ENCODE measurements at regions not wholly inside any gene's neighbourhood (a gene's known extent, or its start where the extent isn't known, plus 50 kb on each side); places are given as distances from the start of the nearest gene placed in this dataset.

DNA sequence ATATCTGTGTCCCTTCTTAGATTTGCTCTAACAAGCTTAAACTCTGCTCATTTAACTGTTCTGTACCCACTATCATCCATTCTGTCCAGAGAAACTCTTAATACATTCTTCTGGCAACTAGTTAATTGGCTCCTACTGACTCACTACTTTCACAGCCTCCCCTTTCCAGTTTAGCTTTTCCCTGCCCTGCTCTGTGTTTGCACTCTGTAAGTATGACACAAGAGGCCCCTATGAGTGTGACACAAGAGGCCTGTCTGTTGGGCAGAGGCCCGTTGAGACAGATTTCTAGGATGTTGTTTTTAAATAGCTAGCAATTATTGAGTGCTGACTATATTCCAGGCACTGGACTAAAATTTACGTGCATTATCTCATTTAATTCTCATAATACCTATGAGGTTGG, 246.0 kb upstream of the DAAM1 start:
- H3K4me3 Mint-ChIP-seq: no peak overlapping the region
- TF ChIP-seq, protein P1, sequence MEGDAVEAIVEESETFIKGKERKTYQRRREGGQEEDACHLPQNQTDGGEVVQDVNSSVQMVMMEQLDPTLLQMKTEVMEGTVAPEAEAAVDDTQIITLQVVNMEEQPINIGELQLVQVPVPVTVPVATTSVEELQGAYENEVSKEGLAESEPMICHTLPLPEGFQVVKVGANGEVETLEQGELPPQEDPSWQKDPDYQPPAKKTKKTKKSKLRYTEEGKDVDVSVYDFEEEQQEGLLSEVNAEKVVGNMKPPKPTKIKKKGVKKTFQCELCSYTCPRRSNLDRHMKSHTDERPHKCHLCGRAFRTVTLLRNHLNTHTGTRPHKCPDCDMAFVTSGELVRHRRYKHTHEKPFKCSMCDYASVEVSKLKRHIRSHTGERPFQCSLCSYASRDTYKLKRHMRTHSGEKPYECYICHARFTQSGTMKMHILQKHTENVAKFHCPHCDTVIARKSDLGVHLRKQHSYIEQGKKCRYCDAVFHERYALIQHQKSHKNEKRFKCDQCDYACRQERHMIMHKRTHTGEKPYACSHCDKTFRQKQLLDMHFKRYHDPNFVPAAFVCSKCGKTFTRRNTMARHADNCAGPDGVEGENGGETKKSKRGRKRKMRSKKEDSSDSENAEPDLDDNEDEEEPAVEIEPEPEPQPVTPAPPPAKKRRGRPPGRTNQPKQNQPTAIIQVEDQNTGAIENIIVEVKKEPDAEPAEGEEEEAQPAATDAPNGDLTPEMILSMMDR (IDR thresholded peaks at IDR 0.05): no peak
- H3K36me3 ChIP-seq (ENCODE audit: control insufficient read depth, insufficient read depth, low read length): no peaks in the 10 kb centered on the region
- no peaks in the 10 kb centered on the region for H3K36me3 Mint-ChIP-seq
- WGBS (ENCODE audit: insufficient coverage): 71% methylated on average over 1 of the region's 2 CpGs
- H3K4me1 Mint-ChIP-seq: no peaks in the 10 kb centered on the region
- H3K4me1 ChIP-seq (ENCODE audit: control insufficient read depth, insufficient read depth, low read length): no peaks in the 10 kb centered on the region
- DNase-seq (no peak), ATAC-seq (no peak)
- no peaks in the 10 kb centered on the region for H3K27me3 ChIP-seq (ENCODE audit: control insufficient read depth, insufficient read depth, low read length)
- intact Hi-C loops (cut with micrococcal nuclease): no loop called here
- no peak overlapping the region for H3K27ac Mint-ChIP-seq
- peaks cover 4% of the 10 kb centered on the region for H3K9me3 ChIP-seq (ENCODE audit: control insufficient read depth, insufficient read depth, low read length)
- H3K27ac ChIP-seq (ENCODE audit: low read length): no peak overlapping the region
- H3K4me3 ChIP-seq (ENCODE audit: low read length): no peak overlapping the region
- H3K27me3 Mint-ChIP-seq (ENCODE audit: low read depth in 2 of 2): no peaks in the 10 kb centered on the region
- H3K9me3 Mint-ChIP-seq: peaks cover 3 to 7% of the 10 kb centered on the region in 2 donors

DNA sequence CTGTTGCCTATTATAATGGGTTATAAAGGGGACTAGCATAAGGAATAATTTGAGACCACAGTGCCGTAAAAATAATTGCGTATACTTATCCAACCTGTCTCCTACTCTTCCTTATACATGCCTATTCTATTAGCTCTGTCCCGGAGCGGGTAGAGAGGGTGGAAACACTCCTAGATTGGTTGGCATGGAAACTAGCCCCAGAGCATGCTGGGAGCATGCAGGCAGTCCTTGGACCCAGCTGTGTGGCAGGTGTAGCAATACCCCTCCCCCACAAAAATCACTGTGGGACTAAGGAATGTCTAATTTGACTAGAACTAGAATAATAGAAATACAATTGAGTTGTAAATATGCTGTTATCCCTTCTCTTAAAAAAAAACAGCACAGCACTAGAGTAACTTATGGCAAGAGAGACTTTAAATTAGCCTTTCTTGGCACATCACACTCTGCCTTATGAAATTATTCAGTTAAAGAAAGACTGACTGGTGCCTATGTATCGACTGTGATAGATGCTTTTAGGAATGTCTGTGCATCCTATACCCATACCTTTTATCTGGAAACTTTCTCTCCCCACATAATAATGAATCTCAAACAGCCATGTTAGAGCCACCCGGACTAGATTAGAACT, 244.0 kb upstream of the DAAM1 start:
- Histone ChIP-seq H3K27ac (ENCODE audit: low read length) (no peak overlapping the region), H3K4me3 (ENCODE audit: low read length) (no peak overlapping the region), H3K9me3 (ENCODE audit: control insufficient read depth, insufficient read depth, low read length) (no peaks in the 10 kb centered on the region), H3K36me3 (ENCODE audit: control insufficient read depth, insufficient read depth, low read length) (no peaks in the 10 kb centered on the region), H3K27me3 (ENCODE audit: control insufficient read depth, insufficient read depth, low read length) (no peaks in the 10 kb centered on the region), H3K4me1 (ENCODE audit: control insufficient read depth, insufficient read depth, low read length) (no peaks in the 10 kb centered on the region)
- TF ChIP-seq, protein P1 (IDR thresholded peaks at IDR 0.05): no peak
- Mint-ChIP-seq H3K27ac (no peak overlapping the region), H3K4me1 (no peaks in the 10 kb centered on the region), H3K9me3 (peaks cover 0 to 9% of the 10 kb centered on the region in 2 donors), H3K36me3 (no peaks in the 10 kb centered on the region), H3K4me3 (no peak overlapping the region), H3K27me3 (ENCODE audit: low read depth in 2 of 2) (no peaks in the 10 kb centered on the region)
- ATAC-seq (no peak), DNase-seq (no peak)
- WGBS (ENCODE audit: insufficient coverage): 97% methylated on average over 5 of the region's 6 CpGs
- intact Hi-C loops (cut with micrococcal nuclease): no loop called here

DNA sequence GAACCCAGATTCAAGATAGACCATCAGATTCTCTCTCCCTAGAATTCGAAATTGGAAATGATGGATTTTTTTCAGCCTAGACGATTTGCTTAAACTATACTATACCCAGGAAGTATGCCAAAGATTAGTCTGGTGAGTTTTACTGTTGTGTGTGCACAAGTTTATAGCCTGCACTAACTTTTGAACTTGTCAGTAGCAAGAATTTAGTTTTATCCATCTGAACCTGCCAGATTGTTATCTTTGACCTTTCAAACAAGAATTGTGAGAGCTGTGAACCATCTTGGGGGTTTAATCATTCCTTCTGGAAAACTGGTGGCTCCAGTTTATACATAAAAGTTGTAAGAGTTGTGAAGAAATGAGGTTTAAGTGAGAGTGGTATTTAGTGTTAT, 243.5 kb upstream of the DAAM1 start:
- no peaks in the 10 kb centered on the region for H3K4me1 Mint-ChIP-seq
- TF ChIP-seq, protein P1 (IDR thresholded peaks at IDR 0.05): no peak
- WGBS (ENCODE audit: insufficient coverage): 92% methylated on average over 2 of the region's 2 CpGs
- H3K27ac ChIP-seq (ENCODE audit: low read length): no peak overlapping the region
- no peak for DNase-seq
- peaks cover 0 to 6% of the 10 kb centered on the region in 2 donors for H3K9me3 Mint-ChIP-seq
- no peak overlapping the region for H3K27ac Mint-ChIP-seq
- no peaks in the 10 kb centered on the region for H3K36me3 Mint-ChIP-seq
- no peaks in the 10 kb centered on the region for H3K4me1 ChIP-seq (ENCODE audit: control insufficient read depth, insufficient read depth, low read length)
- intact Hi-C loops (cut with micrococcal nuclease): no loop called here
- no peaks in the 10 kb centered on the region for H3K27me3 ChIP-seq (ENCODE audit: control insufficient read depth, insufficient read depth, low read length)
- no peaks in the 10 kb centered on the region for H3K36me3 ChIP-seq (ENCODE audit: control insufficient read depth, insufficient read depth, low read length)
- no peak for ATAC-seq
- H3K4me3 ChIP-seq (ENCODE audit: low read length): no peak overlapping the region
- no peaks in the 10 kb centered on the region for H3K9me3 ChIP-seq (ENCODE audit: control insufficient read depth, insufficient read depth, low read length)
- H3K4me3 Mint-ChIP-seq: no peak overlapping the region
- no peaks in the 10 kb centered on the region for H3K27me3 Mint-ChIP-seq (ENCODE audit: low read depth in 2 of 2)

DNA sequence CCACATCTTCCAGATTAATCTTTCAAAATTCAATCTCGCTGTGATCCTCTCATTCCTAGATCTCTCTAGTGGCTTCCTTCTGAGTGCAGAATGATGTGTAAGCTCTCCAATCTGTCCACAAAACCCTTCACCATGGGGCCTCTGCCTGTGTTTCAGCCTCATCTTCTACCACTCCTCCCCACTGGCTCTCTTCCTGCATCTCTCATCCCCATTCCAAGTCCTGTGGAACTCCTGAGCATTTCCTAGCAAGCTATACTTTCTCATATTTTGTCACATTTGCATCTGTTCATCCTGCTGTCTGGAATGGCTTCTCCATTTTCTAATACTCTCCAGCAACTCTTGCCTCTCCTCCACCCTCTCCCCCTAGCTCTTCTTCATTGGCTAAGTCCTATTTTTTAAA, 242.0 kb upstream of the DAAM1 start:
- no peak for ATAC-seq
- Histone ChIP-seq H3K4me3 (ENCODE audit: low read length) (no peak overlapping the region), H3K27ac (ENCODE audit: low read length) (no peak overlapping the region), H3K27me3 (ENCODE audit: control insufficient read depth, insufficient read depth, low read length) (no peaks in the 10 kb centered on the region), H3K9me3 (ENCODE audit: control insufficient read depth, insufficient read depth, low read length) (no peaks in the 10 kb centered on the region), H3K4me1 (ENCODE audit: control insufficient read depth, insufficient read depth, low read length) (no peaks in the 10 kb centered on the region), H3K36me3 (ENCODE audit: control insufficient read depth, insufficient read depth, low read length) (no peaks in the 10 kb centered on the region)
- Mint-ChIP-seq H3K4me1 (no peaks in the 10 kb centered on the region), H3K27me3 (ENCODE audit: low read depth in 2 of 2) (no peaks in the 10 kb centered on the region), H3K9me3 (peaks cover 0 to 4% of the 10 kb centered on the region in 2 donors), H3K36me3 (no peaks in the 10 kb centered on the region), H3K4me3 (no peak overlapping the region), H3K27ac (no peak overlapping the region)
- TF ChIP-seq, protein P1 (IDR thresholded peaks at IDR 0.05): no peak
- intact Hi-C loops (cut with micrococcal nuclease): no loop called here
- no peak for DNase-seq
- WGBS (ENCODE audit: insufficient coverage): 100% methylated on average over 1 of the region's 1 CpG

Data from natural killer cell (primary cell).